WI38 (cell line): ENCODE measurements at regions not wholly inside any gene's neighbourhood (a gene's known extent, or its start where the extent isn't known, plus 50 kb on each side); places are given as distances from the start of the nearest gene placed in this dataset.

Experiments used
- H3K4me3 ChIP-seq: 2 replicates; pipeline ENCODE4 v1.5.1; 2011; ENCODE audit warnings: low read depth, mild to moderate bottlenecking, control low read depth, low read length
- CTCF ChIP-seq: IDR thresholded peaks from 2 replicates; pipeline ENCODE4 v1.5.1; 2012; ENCODE audit warnings: low read depth, mild to moderate bottlenecking, control low read depth, low read length

- no peak overlapping the region for H3K4me3 ChIP-seq
- no peak for TF ChIP-seq CTCF
Measured at GRCh38 chrX:107556967-107557366, 71.3 kb upstream of the PRPS1 start.

- no peak overlapping the region for H3K4me3 ChIP-seq
- TF ChIP-seq CTCF: no peak
Measured at GRCh38 chrX:107559506-107559905, 68.8 kb upstream of the PRPS1 start.

GRCh38 chrX:107560041-107560440, 68.3 kb upstream of the PRPS1 start:
- H3K4me3 ChIP-seq: no peak overlapping the region
- TF ChIP-seq CTCF: no peak

GRCh38 chrX:107560980-107561379, 67.3 kb upstream of the PRPS1 start:
- no peak overlapping the region for H3K4me3 ChIP-seq

GRCh38 chrX:107561468-107562215, 66.7 kb upstream of the PRPS1 start:
- TF ChIP-seq CTCF: no peak
- no peak overlapping the region for H3K4me3 ChIP-seq

More at GRCh38 chrX:107560980-107561379, 67.3 kb upstream of the PRPS1 start:
- TF ChIP-seq CTCF: no peak

- TF ChIP-seq CTCF: no peak
- H3K4me3 ChIP-seq: no peak overlapping the region
Measured at GRCh38 chrX:107562482-107562881, 65.8 kb upstream of the PRPS1 start.

GRCh38 chrX:107563824-107564223, 64.5 kb upstream of the PRPS1 start:
- no peak for TF ChIP-seq CTCF
- no peak overlapping the region for H3K4me3 ChIP-seq
